ENCODE measurements at regions not wholly inside any gene's neighbourhood (a gene's known extent, or its start where the extent isn't known, plus 50 kb on each side); places are given as distances from the start of the nearest gene placed in this dataset.

- Histone ChIP-seq H3K27ac (ENCODE audit: low read length) (no peak overlapping the region), H3K9ac (ENCODE audit: low read length) (no peak overlapping the region), H3K4me3 (ENCODE audit: low read length) (no peak overlapping the region), H3K36me3 (replicated peaks; ENCODE audit: insufficient read depth, low read length) (no peaks in the 10 kb centered on the region), H3K4me1 (ENCODE audit: low read length) (no peaks in the 10 kb centered on the region), H3K79me2 (ENCODE audit: low read length) (no peaks in the 10 kb centered on the region), H3K27me3 (replicated peaks; ENCODE audit: insufficient read depth, low read length) (no peaks in the 10 kb centered on the region), H2AFZ (ENCODE audit: low read length) (no peak overlapping the region), H3K4me2 (ENCODE audit: low read depth, low read length) (no peak overlapping the region), H3K9me3 (replicated peaks; ENCODE audit: insufficient read depth, low read length) (no peaks in the 10 kb centered on the region), H4K20me1 (ENCODE audit: insufficient read depth, low read length) (no peaks in the 10 kb centered on the region), H3F3A (ENCODE audit: insufficient read depth, low read length) (no peaks in the 10 kb centered on the region), H3K9me2 (replicated peaks; ENCODE audit: insufficient read depth, low read length) (no peaks in the 10 kb centered on the region)
- TF ChIP-seq, protein P1, sequence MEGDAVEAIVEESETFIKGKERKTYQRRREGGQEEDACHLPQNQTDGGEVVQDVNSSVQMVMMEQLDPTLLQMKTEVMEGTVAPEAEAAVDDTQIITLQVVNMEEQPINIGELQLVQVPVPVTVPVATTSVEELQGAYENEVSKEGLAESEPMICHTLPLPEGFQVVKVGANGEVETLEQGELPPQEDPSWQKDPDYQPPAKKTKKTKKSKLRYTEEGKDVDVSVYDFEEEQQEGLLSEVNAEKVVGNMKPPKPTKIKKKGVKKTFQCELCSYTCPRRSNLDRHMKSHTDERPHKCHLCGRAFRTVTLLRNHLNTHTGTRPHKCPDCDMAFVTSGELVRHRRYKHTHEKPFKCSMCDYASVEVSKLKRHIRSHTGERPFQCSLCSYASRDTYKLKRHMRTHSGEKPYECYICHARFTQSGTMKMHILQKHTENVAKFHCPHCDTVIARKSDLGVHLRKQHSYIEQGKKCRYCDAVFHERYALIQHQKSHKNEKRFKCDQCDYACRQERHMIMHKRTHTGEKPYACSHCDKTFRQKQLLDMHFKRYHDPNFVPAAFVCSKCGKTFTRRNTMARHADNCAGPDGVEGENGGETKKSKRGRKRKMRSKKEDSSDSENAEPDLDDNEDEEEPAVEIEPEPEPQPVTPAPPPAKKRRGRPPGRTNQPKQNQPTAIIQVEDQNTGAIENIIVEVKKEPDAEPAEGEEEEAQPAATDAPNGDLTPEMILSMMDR (IDR thresholded peaks at IDR 0.05; ENCODE audit: low read length): no peak
- TF ChIP-seq EZH2phosphoT487 (IDR thresholded peaks at IDR 0.05; ENCODE audit: low read length): no peak
- no peak for TF ChIP-seq EZH2 (optimal IDR thresholded peaks at IDR 0.05; ENCODE audit: low read depth, low read length)
- no peak for DNase-seq
These were observed 416.6 kb upstream of the RUNX1 start for GRCh38 chr21:35465741-35466140.

DNA sequence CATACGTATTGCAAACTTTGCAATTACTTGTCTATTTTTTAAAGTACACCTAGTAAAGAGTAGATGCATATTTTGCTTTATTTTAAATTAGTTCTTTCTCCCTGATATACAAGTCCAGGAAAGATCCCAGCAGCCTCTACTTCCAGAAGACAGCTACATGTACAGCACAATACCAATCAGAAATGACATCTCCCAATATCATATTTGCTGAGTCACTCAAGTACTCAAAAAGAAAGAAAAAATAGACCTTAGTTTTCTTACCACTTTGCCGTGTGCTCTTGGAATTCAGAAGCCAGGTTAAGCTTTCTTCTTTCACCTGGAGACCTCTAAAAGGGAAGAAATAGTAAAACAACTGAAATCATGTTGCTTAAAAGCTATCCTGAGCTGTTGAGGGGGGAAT, 412.6 kb upstream of the RUNX1 start:
- no peak overlapping the region for H3K9ac ChIP-seq (ENCODE audit: low read length)
- H3F3A ChIP-seq (ENCODE audit: insufficient read depth, low read length): no peaks in the 10 kb centered on the region
- H3K4me1 ChIP-seq (ENCODE audit: low read length): no peaks in the 10 kb centered on the region
- no peak for DNase-seq
- H3K27me3 ChIP-seq (replicated peaks; ENCODE audit: insufficient read depth, low read length): no peaks in the 10 kb centered on the region
- H3K9me3 ChIP-seq (replicated peaks; ENCODE audit: insufficient read depth, low read length): no peaks in the 10 kb centered on the region
- H3K4me3 ChIP-seq (ENCODE audit: low read length): no peak overlapping the region
- H2AFZ ChIP-seq (ENCODE audit: low read length): no peak overlapping the region
- no peaks in the 10 kb centered on the region for H3K79me2 ChIP-seq (ENCODE audit: low read length)
- no peaks in the 10 kb centered on the region for H3K9me2 ChIP-seq (replicated peaks; ENCODE audit: insufficient read depth, low read length)
- no peak overlapping the region for H3K4me2 ChIP-seq (ENCODE audit: low read depth, low read length)
- H3K36me3 ChIP-seq (replicated peaks; ENCODE audit: insufficient read depth, low read length): no peaks in the 10 kb centered on the region
- H3K27ac ChIP-seq (ENCODE audit: low read length): no peak overlapping the region
- H4K20me1 ChIP-seq (ENCODE audit: insufficient read depth, low read length): no peaks in the 10 kb centered on the region
- TF ChIP-seq, protein P1 (IDR thresholded peaks at IDR 0.05; ENCODE audit: low read length): no peak
- no peak for TF ChIP-seq EZH2phosphoT487 (IDR thresholded peaks at IDR 0.05; ENCODE audit: low read length)
- no peak for TF ChIP-seq EZH2 (optimal IDR thresholded peaks at IDR 0.05; ENCODE audit: low read depth, low read length)

GRCh38 chr21:35460441-35460840, 411.3 kb upstream of the RUNX1 start:
- no peaks in the 10 kb centered on the region for H3K79me2 ChIP-seq (ENCODE audit: low read length)
- no peaks in the 10 kb centered on the region for H3K4me1 ChIP-seq (ENCODE audit: low read length)
- no peak overlapping the region for H3K9ac ChIP-seq (ENCODE audit: low read length)
- no peaks in the 10 kb centered on the region for H4K20me1 ChIP-seq (ENCODE audit: insufficient read depth, low read length)
- TF ChIP-seq, protein P1 (IDR thresholded peaks at IDR 0.05; ENCODE audit: low read length): no peak
- no peak for TF ChIP-seq EZH2phosphoT487 (IDR thresholded peaks at IDR 0.05; ENCODE audit: low read length)
- TF ChIP-seq EZH2 (optimal IDR thresholded peaks at IDR 0.05; ENCODE audit: low read depth, low read length): no peak
- no peak overlapping the region for H2AFZ ChIP-seq (ENCODE audit: low read length)
- no peaks in the 10 kb centered on the region for H3K9me2 ChIP-seq (replicated peaks; ENCODE audit: insufficient read depth, low read length)
- H3K27me3 ChIP-seq (replicated peaks; ENCODE audit: insufficient read depth, low read length): no peaks in the 10 kb centered on the region
- H3K27ac ChIP-seq (ENCODE audit: low read length): no peak overlapping the region
- no peaks in the 10 kb centered on the region for H3K9me3 ChIP-seq (replicated peaks; ENCODE audit: insufficient read depth, low read length)
- H3F3A ChIP-seq (ENCODE audit: insufficient read depth, low read length): no peaks in the 10 kb centered on the region
- no peaks in the 10 kb centered on the region for H3K36me3 ChIP-seq (replicated peaks; ENCODE audit: insufficient read depth, low read length)
- no peak overlapping the region for H3K4me2 ChIP-seq (ENCODE audit: low read depth, low read length)
- no peak for DNase-seq
- H3K4me3 ChIP-seq (ENCODE audit: low read length): no peak overlapping the region
